ENCODE measurements at regions not wholly inside any gene's neighbourhood (a gene's known extent, or its start where the extent isn't known, plus 50 kb on each side); places are given as distances from the start of the nearest gene placed in this dataset.

GRCh38 chr12:131643631-131644452 lies 67.0 kb upstream of the SFSWAP start:
- TF ChIP-seq CTCF (IDR thresholded peaks at IDR 0.05; ENCODE audit: insufficient read depth, low read length) (no peak), POLR2AphosphoS5 (IDR thresholded peaks at IDR 0.05; ENCODE audit: low read depth) (no peak)
